WERI-Rb-1 (cell line): ENCODE measurements at regions not wholly inside any gene's neighbourhood (a gene's known extent, or its start where the extent isn't known, plus 50 kb on each side); places are given as distances from the start of the nearest gene placed in this dataset.

Experiments
- DNase-seq: peaks from one replicate; pipeline ENCODE4 v3.0.0-alpha.2; 2020
- H3K27ac ChIP-seq: fragments of 250-450 bp; sonication (Bioruptor Pico); 2 replicates; pipeline ENCODE4 v1.5.1; 2020; ENCODE audit warnings: mild to moderate bottlenecking, moderate library complexity
- H3K27me3 ChIP-seq: fragments of 250-450 bp; sonication (Bioruptor Pico); 2 replicates; pipeline ENCODE4 v1.5.1; 2021; ENCODE audit warnings: mild to moderate bottlenecking, low read depth, moderate library complexity; ENCODE audit not compliant: insufficient read depth, severe bottlenecking
- H3K36me3 ChIP-seq: fragments of 250-450 bp; sonication (Bioruptor Pico); 2 replicates; pipeline ENCODE4 v1.5.1; 2020; ENCODE audit warnings: mild to moderate bottlenecking, moderate library complexity
- H3K4me3 ChIP-seq: 2 replicates; pipeline ENCODE4 v1.5.1; 2011; ENCODE audit warnings: low read depth, mild to moderate bottlenecking, control low read depth, low read length
- H3K9me3 ChIP-seq: fragments of 250-450 bp; sonication (Bioruptor Pico); 2 replicates; pipeline ENCODE4 v1.5.1; 2021; ENCODE audit warnings: mild to moderate bottlenecking, moderate library complexity; ENCODE audit not compliant: severe bottlenecking
- CTCF ChIP-seq: IDR thresholded peaks from 2 replicates; pipeline ENCODE4 v1.5.1; 2011; ENCODE audit warnings: low read depth, mild to moderate bottlenecking, control low read depth, inconsistent platforms, low read length

GRCh38 chr7:136687693-136688322 lies 180.6 kb upstream of the CHRM2 start:
- no peaks in the 10 kb centered on the region for H3K27me3 ChIP-seq
- no peaks in the 10 kb centered on the region for H3K9me3 ChIP-seq
- TF ChIP-seq CTCF = peak; percentile 53
- H3K27ac ChIP-seq = no peak overlapping the region
- DNase-seq = peak; percentile 42
- no peak overlapping the region for H3K4me3 ChIP-seq
- H3K36me3 ChIP-seq = no peaks in the 10 kb centered on the region

GRCh38 chr7:136685501-136686173 lies 182.8 kb upstream of the CHRM2 start:
- DNase-seq = no peak
- Histone ChIP-seq H3K27me3 (no peaks in the 10 kb centered on the region), H3K4me3 (no peak overlapping the region), H3K36me3 (no peaks in the 10 kb centered on the region), H3K9me3 (no peaks in the 10 kb centered on the region), H3K27ac (no peak overlapping the region)
- TF ChIP-seq CTCF = no peak

- no peak for DNase-seq
- TF ChIP-seq CTCF = no peak
- Histone ChIP-seq H3K9me3 (no peaks in the 10 kb centered on the region), H3K27me3 (no peaks in the 10 kb centered on the region), H3K36me3 (no peaks in the 10 kb centered on the region), H3K4me3 (no peak overlapping the region), H3K27ac (no peak overlapping the region)
These were observed 190.7 kb upstream of the CHRM2 start for GRCh38 chr7:136677471-136678365.

- H3K27me3 ChIP-seq = no peaks in the 10 kb centered on the region
- no peak for DNase-seq
- H3K9me3 ChIP-seq = no peaks in the 10 kb centered on the region
- no peaks in the 10 kb centered on the region for H3K36me3 ChIP-seq
- H3K27ac ChIP-seq = no peak overlapping the region
- H3K4me3 ChIP-seq = no peak overlapping the region
- TF ChIP-seq CTCF = no peak
These were observed 200.9 kb upstream of the CHRM2 start for GRCh38 chr7:136667584-136667983.

- Histone ChIP-seq H3K4me3 (no peak overlapping the region), H3K36me3 (no peaks in the 10 kb centered on the region), H3K27ac (no peak overlapping the region), H3K27me3 (no peaks in the 10 kb centered on the region), H3K9me3 (no peaks in the 10 kb centered on the region)
- TF ChIP-seq CTCF = no peak
- no peak for DNase-seq
These were observed 202.5 kb upstream of the CHRM2 start for GRCh38 chr7:136665878-136666509.
